ENCODE measurements at regions not wholly inside any gene's neighbourhood (a gene's known extent, or its start where the extent isn't known, plus 50 kb on each side); places are given as distances from the start of the nearest gene placed in this dataset.

- TF ChIP-seq CTCF (IDR thresholded peaks at IDR 0.05; ENCODE audit: borderline replicate concordance) = no peak
- Histone ChIP-seq H3K9me3 (replicated peaks) (no peaks in the 10 kb centered on the region), H3K27me3 (ENCODE audit: low read depth) (no peaks in the 10 kb centered on the region), H3K4me3 (no peak overlapping the region), H3K4me1 (no peaks in the 10 kb centered on the region), H3K27ac (replicated peaks) (no peak overlapping the region), H3K36me3 (no peaks in the 10 kb centered on the region)
- intact Hi-C loops (cut with micrococcal nuclease) = no loop called here
- DNase-seq = no peak
Observed at GRCh38 chr3:35871009-35871408, 231.7 kb downstream of the ARPP21 start.

GRCh38 chr3:35883929-35884328, 244.6 kb downstream of the ARPP21 start:
- no peaks in the 10 kb centered on the region for H3K4me1 ChIP-seq
- no peaks in the 10 kb centered on the region for H3K36me3 ChIP-seq
- H3K9me3 ChIP-seq (replicated peaks) = peaks cover 29% of the 10 kb centered on the region
- TF ChIP-seq CTCF (IDR thresholded peaks at IDR 0.05; ENCODE audit: borderline replicate concordance) = no peak
- no peak overlapping the region for H3K4me3 ChIP-seq
- H3K27me3 ChIP-seq (ENCODE audit: low read depth) = no peaks in the 10 kb centered on the region
- DNase-seq = no peak
- no peak overlapping the region for H3K27ac ChIP-seq (replicated peaks)
- intact Hi-C loops (cut with micrococcal nuclease) = no loop called here

- no peak for DNase-seq
- H3K27ac ChIP-seq (replicated peaks) = no peak overlapping the region
- TF ChIP-seq CTCF (IDR thresholded peaks at IDR 0.05; ENCODE audit: borderline replicate concordance) = no peak
- H3K9me3 ChIP-seq (replicated peaks) = no peaks in the 10 kb centered on the region
- no peaks in the 10 kb centered on the region for H3K4me1 ChIP-seq
- no peaks in the 10 kb centered on the region for H3K27me3 ChIP-seq (ENCODE audit: low read depth)
- no peak overlapping the region for H3K4me3 ChIP-seq
- intact Hi-C loops (cut with micrococcal nuclease) = no loop called here
- no peaks in the 10 kb centered on the region for H3K36me3 ChIP-seq
Observed at GRCh38 chr3:35894735-35895134, 255.4 kb downstream of the ARPP21 start.

- no peak for DNase-seq
- Histone ChIP-seq H3K27me3 (ENCODE audit: low read depth) (no peaks in the 10 kb centered on the region), H3K4me1 (no peaks in the 10 kb centered on the region), H3K9me3 (replicated peaks) (no peaks in the 10 kb centered on the region), H3K36me3 (no peaks in the 10 kb centered on the region), H3K4me3 (no peak overlapping the region), H3K27ac (replicated peaks) (no peak overlapping the region)
- intact Hi-C loops (cut with micrococcal nuclease) = no loop called here
- no peak for TF ChIP-seq CTCF (IDR thresholded peaks at IDR 0.05; ENCODE audit: borderline replicate concordance)
Observed at GRCh38 chr3:35899245-35899644, 259.9 kb downstream of the ARPP21 start.

GRCh38 chr3:35900079-35900478, 260.8 kb downstream of the ARPP21 start:
- TF ChIP-seq CTCF (IDR thresholded peaks at IDR 0.05; ENCODE audit: borderline replicate concordance) = no peak
- intact Hi-C loops (cut with micrococcal nuclease) = no loop called here
- no peaks in the 10 kb centered on the region for H3K27me3 ChIP-seq (ENCODE audit: low read depth)
- H3K4me3 ChIP-seq = no peak overlapping the region
- H3K27ac ChIP-seq (replicated peaks) = no peak overlapping the region
- H3K36me3 ChIP-seq = no peaks in the 10 kb centered on the region
- H3K9me3 ChIP-seq (replicated peaks) = no peaks in the 10 kb centered on the region
- H3K4me1 ChIP-seq = no peaks in the 10 kb centered on the region
- DNase-seq = no peak
